WTC11 (cell line): ENCODE measurements at regions not wholly inside any gene's neighbourhood (a gene's known extent, or its start where the extent isn't known, plus 50 kb on each side); places are given as distances from the start of the nearest gene placed in this dataset.

ENCODE experiments used
- CREM ChIP-seq: sonication (generic); formaldehyde crosslinking; IDR thresholded peaks from 2 replicates; pipeline ENCODE4 v1.8.1; 2022; ENCODE audit warnings: mild to moderate bottlenecking, missing genetic modification reagents, moderate library complexity
- CTCF ChIP-seq: fragments of 200-600 bp; IDR thresholded peaks from 2 replicates; pipeline ENCODE4 v1.8.0; 2022; ENCODE audit warnings: antibody characterized with exemption
- ETV6 ChIP-seq: sonication (generic); formaldehyde crosslinking; IDR thresholded peaks from 2 replicates; pipeline ENCODE4 v1.8.1; 2022; ENCODE audit warnings: mild to moderate bottlenecking, missing genetic modification reagents
- ZBTB21 ChIP-seq: sonication (generic); formaldehyde crosslinking; IDR thresholded peaks from 2 replicates; pipeline ENCODE4 v1.8.1; 2023; ENCODE audit warnings: mild to moderate bottlenecking, missing genetic modification reagents, borderline replicate concordance
- TF ChIP-seq, protein P1 (sequence below): sonication (generic); formaldehyde crosslinking; conservative IDR thresholded peaks from 2 replicates; pipeline ENCODE4 v1.8.1; 2022; ENCODE audit warnings: mild to moderate bottlenecking, missing genetic modification reagents
- TF ChIP-seq, protein P2 (sequence below): sonication (generic); formaldehyde crosslinking; IDR thresholded peaks from 2 replicates; pipeline ENCODE4 v1.8.1; 2023; ENCODE audit warnings: mild to moderate bottlenecking, missing genetic modification reagents

DNA sequence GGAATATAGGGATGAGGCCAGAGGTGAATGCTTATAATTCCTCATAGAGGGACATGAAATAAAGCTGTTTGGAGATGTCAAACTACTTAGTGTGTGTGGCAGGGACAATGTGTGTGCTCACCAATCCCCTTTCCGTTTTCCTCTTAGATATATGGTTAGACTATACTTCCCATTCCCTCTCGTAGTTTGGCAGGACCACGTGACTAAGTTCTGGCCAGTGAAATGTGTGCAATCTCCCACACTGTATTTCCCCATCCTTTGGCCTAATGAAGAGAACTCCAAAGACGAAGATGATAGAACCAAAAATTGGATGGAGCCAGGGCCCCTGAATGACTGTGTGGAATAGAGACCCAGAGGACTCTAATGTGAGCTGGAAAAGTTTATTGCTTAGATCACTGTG is 233.4 kb upstream of the KLF4 start:
- no peak for TF ChIP-seq CREM
- no peak for TF ChIP-seq CTCF
- TF ChIP-seq, protein P1, sequence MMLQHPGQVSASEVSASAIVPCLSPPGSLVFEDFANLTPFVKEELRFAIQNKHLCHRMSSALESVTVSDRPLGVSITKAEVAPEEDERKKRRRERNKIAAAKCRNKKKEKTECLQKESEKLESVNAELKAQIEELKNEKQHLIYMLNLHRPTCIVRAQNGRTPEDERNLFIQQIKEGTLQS (CRISPR knock-in tag), result no peak
- no peak for TF ChIP-seq ETV6
- TF ChIP-seq, protein P2, sequence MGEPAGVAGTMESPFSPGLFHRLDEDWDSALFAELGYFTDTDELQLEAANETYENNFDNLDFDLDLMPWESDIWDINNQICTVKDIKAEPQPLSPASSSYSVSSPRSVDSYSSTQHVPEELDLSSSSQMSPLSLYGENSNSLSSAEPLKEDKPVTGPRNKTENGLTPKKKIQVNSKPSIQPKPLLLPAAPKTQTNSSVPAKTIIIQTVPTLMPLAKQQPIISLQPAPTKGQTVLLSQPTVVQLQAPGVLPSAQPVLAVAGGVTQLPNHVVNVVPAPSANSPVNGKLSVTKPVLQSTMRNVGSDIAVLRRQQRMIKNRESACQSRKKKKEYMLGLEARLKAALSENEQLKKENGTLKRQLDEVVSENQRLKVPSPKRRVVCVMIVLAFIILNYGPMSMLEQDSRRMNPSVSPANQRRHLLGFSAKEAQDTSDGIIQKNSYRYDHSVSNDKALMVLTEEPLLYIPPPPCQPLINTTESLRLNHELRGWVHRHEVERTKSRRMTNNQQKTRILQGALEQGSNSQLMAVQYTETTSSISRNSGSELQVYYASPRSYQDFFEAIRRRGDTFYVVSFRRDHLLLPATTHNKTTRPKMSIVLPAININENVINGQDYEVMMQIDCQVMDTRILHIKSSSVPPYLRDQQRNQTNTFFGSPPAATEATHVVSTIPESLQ (CRISPR knock-in tag), result no peak
- no peak for TF ChIP-seq ZBTB21 (CRISPR knock-in tag)
